ENCODE measurements at regions not wholly inside any gene's neighbourhood (a gene's known extent, or its start where the extent isn't known, plus 50 kb on each side); places are given as distances from the start of the nearest gene placed in this dataset.
"Not testable (repeated sequence)": the region's sequence is repeated elsewhere in the genome, so short reads cannot be mapped to it uniquely, and the experiment has no call there.

DNA sequence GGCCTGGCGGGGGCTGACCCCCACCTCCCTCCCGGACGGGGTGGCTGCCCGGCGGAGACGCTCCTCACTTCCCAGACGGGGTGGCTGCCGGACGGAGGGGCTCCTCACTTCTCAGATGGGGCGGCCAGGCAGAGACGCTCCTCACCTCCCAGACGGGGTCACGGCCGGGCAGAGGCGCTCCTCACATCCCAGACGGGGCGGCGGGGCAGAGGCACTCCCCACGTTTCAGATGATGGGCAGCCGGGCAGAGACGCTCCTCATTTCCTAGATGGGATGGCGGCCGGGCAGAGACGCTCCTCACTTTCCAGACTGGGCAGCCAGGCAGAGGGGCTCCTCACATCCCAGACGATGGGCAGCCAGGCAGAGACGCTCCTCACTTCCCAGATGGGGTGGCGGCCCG is 149.3 kb upstream of the CCZ1B start:
- H3K4me1 ChIP-seq; ATAC-seq; H3K9me3 ChIP-seq; H3K4me3 ChIP-seq; H3K27ac ChIP-seq; H3K27me3 ChIP-seq; H3K36me3 ChIP-seq; DNase-seq; FAIRE-seq; intact Hi-C loops (cut with DNase I): not testable (repeated sequence)
- 86 to 95% methylated on average over 13 to 28 of the region's 28 CpGs for WGBS, 2 donors

DNA sequence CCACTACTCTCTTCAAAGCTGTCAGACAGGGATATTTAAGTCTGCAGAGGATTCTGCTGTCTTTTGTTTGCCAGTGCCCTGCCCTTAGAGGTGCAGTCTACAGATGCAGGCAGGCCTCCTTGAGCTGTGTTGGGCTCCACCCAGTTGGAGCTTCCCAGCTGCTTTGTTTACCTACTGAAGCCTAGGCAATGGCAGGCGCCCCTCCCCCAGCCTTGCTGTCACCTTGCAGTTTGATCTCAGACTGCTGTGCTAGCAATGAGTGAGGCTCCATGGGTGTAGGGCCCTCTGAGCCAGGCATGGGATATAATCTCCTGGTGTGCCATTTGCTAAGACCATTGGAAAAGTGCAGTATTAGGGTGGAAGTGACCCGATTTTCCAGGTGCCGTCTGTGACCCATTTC is 151.3 kb upstream of the CCZ1B start:
- H3K27ac ChIP-seq; FAIRE-seq; H3K36me3 ChIP-seq; H3K27me3 ChIP-seq; ATAC-seq; intact Hi-C loops (cut with DNase I); H3K4me1 ChIP-seq; DNase-seq; H3K9me3 ChIP-seq; H3K4me3 ChIP-seq: not testable (repeated sequence)
- 78 to 97% methylated on average over 3 of the region's 3 CpGs for WGBS, 2 donors

DNA sequence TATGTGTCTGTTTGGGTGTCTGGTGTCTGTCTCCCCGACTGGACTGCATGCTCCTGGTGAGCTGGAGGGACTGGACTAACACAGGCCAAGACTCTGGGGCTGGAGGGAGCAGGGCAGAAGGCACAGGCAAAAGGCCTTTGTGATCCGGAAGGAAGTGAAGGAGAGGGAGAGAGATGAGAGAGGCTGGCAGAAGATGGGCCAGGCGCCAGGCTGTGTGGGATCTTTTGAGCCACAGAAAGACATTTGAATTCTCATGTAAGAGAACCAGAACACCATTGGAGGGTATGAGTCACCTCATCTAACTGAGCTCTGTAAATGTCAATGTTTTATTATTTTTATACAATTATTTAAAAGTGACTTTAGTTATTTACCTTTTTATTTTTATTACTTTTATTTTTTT is 152.3 kb upstream of the CCZ1B start:
- FAIRE-seq; H3K4me1 ChIP-seq; intact Hi-C loops (cut with DNase I); H3K9me3 ChIP-seq; H3K27ac ChIP-seq; H3K4me3 ChIP-seq; ATAC-seq; DNase-seq; H3K36me3 ChIP-seq; H3K27me3 ChIP-seq: not testable (repeated sequence)
- WGBS, 2 donors: 71 to 79% methylated on average over 3 of the region's 3 CpGs

DNA sequence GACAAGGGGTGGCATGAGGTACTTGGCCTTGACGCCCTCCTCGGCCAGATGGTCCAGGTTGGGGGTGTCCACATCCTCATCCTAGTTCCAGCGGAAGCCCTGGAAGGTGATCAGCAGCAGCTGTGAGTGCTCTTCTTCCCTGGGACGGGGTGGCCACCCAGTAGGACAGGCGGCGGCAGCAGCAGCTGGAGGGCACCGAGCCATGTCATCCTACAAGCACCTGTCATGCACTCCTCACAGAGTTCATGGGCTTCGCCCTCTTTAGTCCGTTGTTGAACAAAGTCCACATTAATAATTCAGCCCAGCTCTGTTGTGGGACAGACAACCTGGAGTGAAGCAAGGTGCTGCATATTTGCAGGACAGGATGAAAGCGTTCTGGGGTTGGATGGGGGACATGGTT is 153.4 kb upstream of the CCZ1B start:
- intact Hi-C loops (cut with DNase I); H3K27ac ChIP-seq; H3K27me3 ChIP-seq; ATAC-seq; FAIRE-seq; DNase-seq; H3K36me3 ChIP-seq; H3K9me3 ChIP-seq; H3K4me3 ChIP-seq; H3K4me1 ChIP-seq: not testable (repeated sequence)
- 71 to 81% methylated on average over 10 of the region's 10 CpGs for WGBS, 2 donors

DNA sequence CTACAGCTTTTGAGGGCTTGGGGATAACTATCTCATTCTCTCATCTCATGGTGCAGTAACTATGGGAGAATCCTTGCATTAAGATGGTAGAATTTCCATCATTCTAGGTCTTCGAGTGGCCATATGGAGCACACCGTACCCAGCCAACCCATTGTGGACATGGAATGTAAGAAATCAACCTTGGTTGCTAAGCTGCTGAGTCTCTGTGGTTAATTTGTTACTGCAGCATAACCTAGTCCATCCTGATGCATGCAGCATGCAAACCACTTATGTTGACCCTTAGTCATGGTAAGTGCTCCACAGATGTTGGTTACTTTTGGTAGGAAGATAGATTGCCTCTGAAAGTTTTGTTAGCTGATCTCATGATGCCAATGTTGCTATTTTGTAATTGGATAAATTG is 156.3 kb upstream of the CCZ1B start:
- FAIRE-seq; intact Hi-C loops (cut with DNase I); ATAC-seq; DNase-seq; H3K4me3 ChIP-seq; H3K9me3 ChIP-seq; H3K4me1 ChIP-seq; H3K36me3 ChIP-seq; H3K27ac ChIP-seq; H3K27me3 ChIP-seq: not testable (repeated sequence)
- 82 to 95% methylated on average over 2 of the region's 2 CpGs for WGBS, 2 donors

DNA sequence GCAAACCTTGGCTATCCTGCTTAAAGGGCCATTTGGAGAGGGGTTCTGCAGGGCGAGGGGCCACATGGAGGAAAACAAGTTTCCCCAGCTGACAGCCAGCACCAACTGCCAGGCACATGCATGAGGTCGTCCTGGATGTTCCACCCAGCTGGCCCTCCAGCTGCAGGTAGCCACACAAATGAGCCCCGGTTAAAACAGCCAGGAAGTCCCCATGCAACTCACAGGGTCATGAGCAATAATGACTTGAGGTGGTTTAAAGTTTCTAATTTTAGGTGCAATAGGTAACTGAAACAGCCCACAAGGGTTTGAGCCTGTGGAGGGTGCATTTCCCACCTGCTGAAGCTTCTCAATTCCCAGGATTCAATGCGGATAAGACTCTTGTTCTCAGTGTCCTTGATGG is 160.8 kb upstream of the CCZ1B start:
- DNase-seq; H3K4me3 ChIP-seq; ATAC-seq; H3K36me3 ChIP-seq; H3K4me1 ChIP-seq; H3K9me3 ChIP-seq; FAIRE-seq; H3K27ac ChIP-seq; intact Hi-C loops (cut with DNase I); H3K27me3 ChIP-seq: not testable (repeated sequence)
- 70 to 81% methylated on average over 4 of the region's 4 CpGs for WGBS, 2 donors

DNA sequence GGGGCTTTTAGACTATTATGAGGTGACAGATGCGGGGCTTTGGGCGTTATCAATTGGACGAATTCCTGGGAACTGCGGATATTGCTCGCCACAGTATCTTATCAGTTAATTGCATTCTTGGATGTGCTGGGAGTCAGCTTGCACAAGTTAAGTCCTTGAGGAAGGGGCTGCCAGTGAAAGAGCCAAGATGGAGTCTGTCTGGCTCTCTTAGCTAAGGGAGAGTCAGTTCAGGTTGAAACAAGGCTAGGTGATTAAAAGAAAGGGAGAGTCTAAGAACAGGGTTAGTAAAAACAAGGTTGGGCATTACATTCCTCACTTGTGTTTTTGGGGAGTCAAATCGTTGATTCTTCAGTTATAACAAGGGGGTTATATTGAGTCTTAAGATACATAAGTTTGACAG is 162.5 kb upstream of the CCZ1B start:
- ATAC-seq; H3K27ac ChIP-seq; intact Hi-C loops (cut with DNase I); H3K9me3 ChIP-seq; H3K27me3 ChIP-seq; DNase-seq; H3K4me1 ChIP-seq; FAIRE-seq; H3K4me3 ChIP-seq; H3K36me3 ChIP-seq: not testable (repeated sequence)
- 46 to 61% methylated on average over 6 of the region's 6 CpGs for WGBS, 2 donors

DNA sequence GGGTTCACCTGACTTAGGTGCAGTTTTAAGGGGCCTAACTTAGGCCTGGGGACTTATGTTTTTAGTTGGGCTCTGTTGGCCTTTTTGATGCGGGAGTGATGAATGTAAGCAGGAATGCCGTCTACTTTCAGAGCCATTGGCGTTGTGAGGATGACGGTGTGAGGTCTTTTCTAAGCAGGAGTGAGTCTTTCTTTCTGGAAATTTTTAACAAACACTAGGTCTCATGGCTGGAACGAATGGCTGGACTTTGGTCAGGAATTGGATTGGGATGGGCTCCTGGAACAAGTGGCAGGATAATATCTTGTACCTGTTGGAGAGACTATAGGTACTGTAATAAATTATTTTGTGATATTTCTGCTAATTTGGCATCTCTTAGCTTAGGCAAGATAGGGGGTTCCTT is 163.9 kb upstream of the CCZ1B start:
- H3K9me3 ChIP-seq; ATAC-seq; H3K27ac ChIP-seq; FAIRE-seq; intact Hi-C loops (cut with DNase I); DNase-seq; H3K27me3 ChIP-seq; H3K4me1 ChIP-seq; H3K36me3 ChIP-seq; H3K4me3 ChIP-seq: not testable (repeated sequence)
- WGBS, 2 donors: 72 to 81% methylated on average over 5 of the region's 5 CpGs

DNA sequence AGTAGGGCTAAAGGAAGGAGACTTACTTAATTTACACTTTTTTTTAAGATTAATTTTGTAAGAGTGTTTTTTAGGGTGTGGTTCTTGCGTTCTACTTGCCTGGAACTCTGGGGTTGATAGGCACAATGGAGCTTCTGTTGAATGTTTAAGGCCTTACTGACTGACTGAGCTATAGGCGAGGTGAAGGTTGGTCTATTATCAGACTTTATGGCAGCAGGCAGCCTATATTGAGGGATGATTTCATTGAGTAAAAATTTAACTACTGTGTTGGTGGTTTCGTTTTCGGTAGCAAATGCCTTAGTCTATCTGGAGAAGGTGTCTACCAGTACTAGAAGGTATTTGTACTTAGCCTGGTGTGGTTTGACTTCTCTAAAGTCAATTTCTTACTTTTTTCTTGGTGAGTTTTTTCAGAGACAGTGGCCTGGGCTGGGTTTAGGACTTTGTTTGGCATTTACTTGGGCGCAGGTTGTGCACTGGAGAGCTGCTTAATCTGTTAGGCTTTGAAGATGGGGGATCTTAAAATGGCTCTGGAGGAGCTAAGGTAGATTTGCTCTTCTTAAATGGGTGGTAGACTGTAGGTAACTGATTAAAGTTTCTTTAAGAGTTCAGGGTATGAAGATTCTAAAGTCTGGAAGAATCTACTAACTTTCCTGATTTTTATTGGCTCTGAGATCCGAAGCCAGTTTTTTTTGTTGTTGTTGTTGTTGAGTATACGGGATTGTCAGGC is 164.5 kb upstream of the CCZ1B start:
- peak overlapping the region in 1 of 4 donors; percentile 20 for H3K4me3 ChIP-seq
- DNase-seq: not testable (repeated sequence)

DNA sequence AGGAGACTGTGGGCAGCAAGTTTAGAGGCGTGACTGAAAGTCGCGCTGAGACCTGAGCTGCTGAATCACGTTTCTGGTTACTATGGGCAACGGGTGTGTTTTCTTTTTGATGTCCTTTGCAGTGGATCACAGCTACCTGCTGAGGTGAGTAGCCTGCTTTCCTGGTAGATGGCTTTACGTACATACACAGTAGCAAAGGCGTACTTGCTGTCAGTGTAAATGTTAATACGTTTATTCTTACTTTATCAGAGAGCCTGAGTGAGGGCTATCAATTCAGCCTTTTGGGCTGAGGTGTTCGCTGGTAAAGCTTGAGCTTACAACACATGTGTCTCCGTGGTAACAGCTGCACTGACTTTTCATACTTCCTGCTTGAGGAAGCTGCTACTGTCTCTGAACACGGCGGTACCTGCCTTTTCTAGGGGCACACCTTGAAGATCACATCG is 165.1 kb upstream of the CCZ1B start:
- FAIRE-seq; H3K4me1 ChIP-seq; ATAC-seq; H3K36me3 ChIP-seq; intact Hi-C loops (cut with DNase I); H3K27me3 ChIP-seq; H3K9me3 ChIP-seq: not testable (repeated sequence)
- DNase-seq: peak in 4 of 6 donors; percentile 38 to 71 (median 57)
- H3K27ac ChIP-seq: peak overlapping the region in 1 of 4 donors; percentile 17
- peak overlapping the region in 1 of 4 donors; percentile 20 for H3K4me3 ChIP-seq
- 7 to 8% methylated on average over 13 of the region's 13 CpGs for WGBS, 2 donors

More for the DNA sequence above, 164.5 kb upstream of the CCZ1B start:
- H3K27ac ChIP-seq: peak overlapping the region in 1 of 4 donors; percentile 17
- FAIRE-seq; H3K9me3 ChIP-seq; H3K36me3 ChIP-seq; intact Hi-C loops (cut with DNase I); ATAC-seq; H3K4me1 ChIP-seq; H3K27me3 ChIP-seq: not testable (repeated sequence)
- 54 to 62% methylated on average over 7 of the region's 7 CpGs for WGBS, 2 donors

DNA sequence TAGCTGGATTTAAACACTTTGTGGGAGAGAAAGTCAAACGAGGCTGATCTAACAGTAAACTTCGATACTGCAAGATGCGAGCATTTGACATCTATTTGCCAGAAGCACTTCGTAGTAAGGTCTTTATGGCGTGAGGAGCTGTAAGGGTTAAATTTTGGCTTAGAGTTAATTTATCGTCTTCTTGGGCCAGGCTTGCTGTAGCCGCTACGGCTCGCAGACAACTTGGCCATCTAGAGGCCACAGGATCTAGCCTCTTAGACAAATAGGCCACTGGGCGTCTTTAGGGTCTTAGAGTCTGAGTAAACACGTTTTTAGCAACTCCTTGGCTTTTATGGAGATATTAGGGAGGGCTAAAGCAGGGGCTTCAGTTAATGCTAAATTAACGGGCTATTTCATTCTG is 165.6 kb upstream of the CCZ1B start:
- H3K9me3 ChIP-seq; H3K4me1 ChIP-seq; ATAC-seq; H3K36me3 ChIP-seq; FAIRE-seq; DNase-seq; intact Hi-C loops (cut with DNase I); H3K27me3 ChIP-seq: not testable (repeated sequence)
- H3K4me3 ChIP-seq: peak overlapping the region in 1 of 4 donors; percentile 20
- 11 to 13% methylated on average over 12 of the region's 12 CpGs for WGBS, 2 donors
- peak overlapping the region in 1 of 4 donors; percentile 17 for H3K27ac ChIP-seq

DNA sequence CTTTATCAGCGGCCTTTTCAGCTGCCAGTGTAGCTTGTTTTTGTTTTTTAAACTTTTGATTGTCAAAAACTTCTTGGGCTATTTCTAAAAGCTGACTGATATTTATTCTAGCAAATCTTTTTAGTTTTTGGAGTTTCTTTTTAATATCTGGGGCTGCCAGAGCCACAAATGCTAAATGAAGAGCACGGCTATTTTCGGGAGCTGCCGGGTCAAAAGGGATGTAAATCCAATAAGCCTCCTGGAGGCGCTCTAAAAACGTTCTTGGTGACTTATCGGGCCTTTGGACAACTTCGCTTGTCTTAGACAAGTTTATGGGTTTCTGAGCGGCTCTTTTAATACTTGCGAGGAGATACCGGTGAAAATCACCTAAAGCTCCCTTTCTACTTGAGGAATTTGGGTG is 166.1 kb upstream of the CCZ1B start:
- ATAC-seq; H3K4me1 ChIP-seq; H3K27me3 ChIP-seq; DNase-seq; intact Hi-C loops (cut with DNase I); H3K9me3 ChIP-seq; FAIRE-seq; H3K27ac ChIP-seq; H3K36me3 ChIP-seq; H3K4me3 ChIP-seq: not testable (repeated sequence)
- WGBS, 2 donors: 66 to 74% methylated on average over 11 of the region's 11 CpGs
